Loucy (cell line): ENCODE measurements at regions not wholly inside any gene's neighbourhood (a gene's known extent, or its start where the extent isn't known, plus 50 kb on each side); places are given as distances from the start of the nearest gene placed in this dataset.

ENCODE experiments used
- H2AFZ ChIP-seq: fragments of 200-600 bp; sonication (generic); 2 replicates; pipeline ENCODE4 v1.6.0; 2016; ENCODE audit warnings: antibody characterized with exemption, mild to moderate bottlenecking, low read length, moderate library complexity
- H3F3A ChIP-seq: fragments of 200-600 bp; 2 replicates; pipeline ENCODE4 v1.6.0; 2016; ENCODE audit warnings: antibody characterized with exemption, low read depth, mild to moderate bottlenecking
- H3K27me3 ChIP-seq: fragments of 200-600 bp; sonication (generic); 2 replicates; pipeline ENCODE4 v1.6.1; 2014; ENCODE audit warnings: low read length, mild to moderate bottlenecking; ENCODE audit not compliant: insufficient read depth, poor library complexity, severe bottlenecking
- H3K36me3 ChIP-seq: fragments of 200-600 bp; sonication (generic); 2 replicates; pipeline ENCODE4 v1.6.1; 2016; ENCODE audit warnings: low read length; ENCODE audit not compliant: insufficient read depth
- H3K4me1 ChIP-seq: fragments of 200-600 bp; sonication (generic); 2 replicates; pipeline ENCODE4 v1.5.1; 2014; ENCODE audit warnings: low read length, mild to moderate bottlenecking; ENCODE audit not compliant: insufficient read depth, poor library complexity, severe bottlenecking
- H3K4me2 ChIP-seq: fragments of 200-600 bp; sonication (generic); 2 replicates; pipeline ENCODE4 v1.6.0; 2014; ENCODE audit warnings: antibody characterized with exemption, low read length, low read depth, mild to moderate bottlenecking; ENCODE audit not compliant: poor library complexity, severe bottlenecking
- H3K4me3 ChIP-seq: fragments of 200-600 bp; sonication (generic); 2 replicates; pipeline ENCODE4 v1.5.1; 2014; ENCODE audit warnings: low read length, mild to moderate bottlenecking, mixed read lengths; ENCODE audit not compliant: poor library complexity, severe bottlenecking
- H3K79me2 ChIP-seq: fragments of 200-600 bp; sonication (generic); 2 replicates; pipeline ENCODE4 v1.6.1; 2014; ENCODE audit warnings: low read length; ENCODE audit not compliant: insufficient read depth
- H3K9ac ChIP-seq: fragments of 200-600 bp; sonication (generic); 2 replicates; pipeline ENCODE4 v1.6.0; 2014; ENCODE audit warnings: mild to moderate bottlenecking, low read depth, low read length, moderate library complexity; ENCODE audit not compliant: poor library complexity, severe bottlenecking
- H3K9me2 ChIP-seq: fragments of 200-600 bp; sonication (generic); replicated peaks from 2 replicates; pipeline ENCODE4 v1.6.1; 2016; ENCODE audit warnings: low read depth, low read length, mixed read lengths
- H3K9me3 ChIP-seq: fragments of 200-600 bp; sonication (generic); 2 replicates; pipeline ENCODE4 v1.6.1; 2014; ENCODE audit warnings: mild to moderate bottlenecking, antibody characterized with exemption, low read length, low read depth; ENCODE audit not compliant: insufficient read depth
- H4K20me1 ChIP-seq: fragments of 200-600 bp; sonication (generic); 2 replicates; pipeline ENCODE4 v1.6.0; 2014; ENCODE audit warnings: antibody characterized with exemption, low read length, mild to moderate bottlenecking; ENCODE audit not compliant: insufficient read depth, poor library complexity, severe bottlenecking
- CTCF ChIP-seq: fragments of 200-600 bp; sonication (generic); conservative IDR thresholded peaks from 2 replicates; pipeline ENCODE4 v1.5.1; 2014; ENCODE audit warnings: mild to moderate bottlenecking, antibody characterized with exemption, low read length
- EZH2phosphoT487 ChIP-seq: fragments of 200-600 bp; IDR thresholded peaks from 2 replicates; pipeline ENCODE4 v1.6.1; 2018; ENCODE audit warnings: antibody characterized with exemption, mild to moderate bottlenecking, moderate library complexity, borderline replicate concordance

GRCh38 chr13:88761145-88761544 is 1090.0 kb downstream of the SLITRK5 start:
- H3K36me3 ChIP-seq = no peaks in the 10 kb centered on the region
- H3K4me3 ChIP-seq = no peak overlapping the region
- no peak overlapping the region for H3K4me2 ChIP-seq
- TF ChIP-seq CTCF = no peak
- no peak for TF ChIP-seq EZH2phosphoT487
- H3K4me1 ChIP-seq = no peaks in the 10 kb centered on the region
- 0 out of 2 replicates have a peak, but pooled peaks cover 3% of the 10 kb centered on the region for H3K9me2 ChIP-seq
- H3K79me2 ChIP-seq = no peaks in the 10 kb centered on the region
- H4K20me1 ChIP-seq = no peaks in the 10 kb centered on the region
- H3K9ac ChIP-seq = no peak overlapping the region
- no peaks in the 10 kb centered on the region for H3F3A ChIP-seq
- no peaks in the 10 kb centered on the region for H3K9me3 ChIP-seq
- H2AFZ ChIP-seq = no peak overlapping the region
- no peaks in the 10 kb centered on the region for H3K27me3 ChIP-seq

DNA sequence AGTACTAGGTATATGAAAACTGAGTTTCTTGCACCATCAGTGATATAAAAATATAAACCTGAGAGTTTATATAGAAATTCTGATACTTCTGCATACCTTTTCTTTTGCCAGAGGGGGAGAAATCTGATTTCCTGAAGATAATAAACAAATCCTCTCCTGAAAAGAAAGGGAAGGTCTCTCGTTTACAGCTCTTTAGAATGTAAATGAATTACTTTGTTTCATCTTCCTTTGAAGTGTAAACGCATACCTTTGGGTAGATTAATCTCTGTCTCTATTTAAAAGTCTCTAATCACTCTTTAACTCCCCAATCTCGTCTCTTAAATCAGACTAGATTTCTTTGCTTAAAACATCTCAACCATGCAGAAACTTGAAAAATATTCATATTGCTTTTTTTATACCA is 1092.9 kb downstream of the SLITRK5 start:
- no peaks in the 10 kb centered on the region for H3K79me2 ChIP-seq
- 0 out of 2 replicates have a peak, but pooled peaks cover 3% of the 10 kb centered on the region for H3K9me2 ChIP-seq
- H3K9me3 ChIP-seq = no peaks in the 10 kb centered on the region
- no peak for TF ChIP-seq CTCF
- no peak for TF ChIP-seq EZH2phosphoT487
- no peak overlapping the region for H2AFZ ChIP-seq
- H3K36me3 ChIP-seq = no peaks in the 10 kb centered on the region
- no peaks in the 10 kb centered on the region for H3K27me3 ChIP-seq
- no peak overlapping the region for H3K9ac ChIP-seq
- H3K4me2 ChIP-seq = no peak overlapping the region
- H3F3A ChIP-seq = no peaks in the 10 kb centered on the region
- H3K4me1 ChIP-seq = no peaks in the 10 kb centered on the region
- H4K20me1 ChIP-seq = no peaks in the 10 kb centered on the region
- no peak overlapping the region for H3K4me3 ChIP-seq

GRCh38 chr13:88800505-88800904 is 1129.3 kb downstream of the SLITRK5 start:
- no peaks in the 10 kb centered on the region for H3F3A ChIP-seq

More at GRCh38 chr13:88800505-88800904, 1129.3 kb downstream of the SLITRK5 start:
- no peaks in the 10 kb centered on the region for H3K36me3 ChIP-seq
- no peak overlapping the region for H3K9ac ChIP-seq
- no peaks in the 10 kb centered on the region for H3K9me2 ChIP-seq
- no peaks in the 10 kb centered on the region for H3K4me1 ChIP-seq
- no peaks in the 10 kb centered on the region for H3K9me3 ChIP-seq
- H3K4me3 ChIP-seq = no peak overlapping the region
- TF ChIP-seq CTCF = no peak
- TF ChIP-seq EZH2phosphoT487 = no peak
- no peaks in the 10 kb centered on the region for H3K79me2 ChIP-seq
- H4K20me1 ChIP-seq = no peaks in the 10 kb centered on the region
- H2AFZ ChIP-seq = no peak overlapping the region
- H3K4me2 ChIP-seq = no peak overlapping the region
- no peaks in the 10 kb centered on the region for H3K27me3 ChIP-seq
